ENCODE measurements at regions not wholly inside any gene's neighbourhood (a gene's known extent, or its start where the extent isn't known, plus 50 kb on each side); places are given as distances from the start of the nearest gene placed in this dataset.

- Mint-ChIP-seq H3K27ac (ENCODE audit: low read depth) (no peak overlapping the region), H3K27me3 (no peaks in the 10 kb centered on the region), H3K4me1 (no peaks in the 10 kb centered on the region), H3K36me3 (ENCODE audit: insufficient read depth) (no peaks in the 10 kb centered on the region), H3K9me3 (peaks cover 13% of the 10 kb centered on the region), H3K4me3 (no peak overlapping the region)
- ATAC-seq (replicated peaks; ENCODE audit: extremely low read depth, poor library complexity, severe bottlenecking) (no peak), DNase-seq (ENCODE audit: low spot score in 2 of 2) (no peak)
These were observed 220.5 kb upstream of the MPDZ start for GRCh38 chr9:13500034-13500433.

GRCh38 chr9:13493697-13494096 is 214.2 kb upstream of the MPDZ start:
- Mint-ChIP-seq H3K4me1 (no peaks in the 10 kb centered on the region), H3K27ac (ENCODE audit: low read depth) (no peak overlapping the region), H3K4me3 (no peak overlapping the region), H3K36me3 (ENCODE audit: insufficient read depth) (no peaks in the 10 kb centered on the region), H3K27me3 (no peaks in the 10 kb centered on the region), H3K9me3 (no peaks in the 10 kb centered on the region)
- no peak for ATAC-seq (replicated peaks; ENCODE audit: extremely low read depth, poor library complexity, severe bottlenecking)
- DNase-seq (ENCODE audit: low spot score in 2 of 2): no peak

GRCh38 chr9:13491493-13492424 is 212.3 kb upstream of the MPDZ start:
- Mint-ChIP-seq H3K4me3 (no peak overlapping the region), H3K27me3 (no peaks in the 10 kb centered on the region), H3K4me1 (no peaks in the 10 kb centered on the region), H3K36me3 (ENCODE audit: insufficient read depth) (no peaks in the 10 kb centered on the region), H3K27ac (ENCODE audit: low read depth) (no peak overlapping the region), H3K9me3 (peaks cover 4% of the 10 kb centered on the region)
- DNase-seq (ENCODE audit: low spot score in 2 of 2) (no peak), ATAC-seq (replicated peaks; ENCODE audit: extremely low read depth, poor library complexity, severe bottlenecking) (no peak)

- Mint-ChIP-seq H3K4me3 (no peak overlapping the region), H3K27ac (ENCODE audit: low read depth) (no peak overlapping the region), H3K36me3 (ENCODE audit: insufficient read depth) (no peaks in the 10 kb centered on the region), H3K4me1 (no peaks in the 10 kb centered on the region), H3K27me3 (no peaks in the 10 kb centered on the region), H3K9me3 (peaks cover 7% of the 10 kb centered on the region)
- DNase-seq (ENCODE audit: low spot score in 2 of 2): no peak
- no peak for ATAC-seq (replicated peaks; ENCODE audit: extremely low read depth, poor library complexity, severe bottlenecking)
These were observed 211.6 kb upstream of the MPDZ start for GRCh38 chr9:13491138-13491492.

GRCh38 chr9:13487936-13488335 is 208.4 kb upstream of the MPDZ start:
- Mint-ChIP-seq H3K27ac (ENCODE audit: low read depth) (no peak overlapping the region), H3K4me3 (no peak overlapping the region), H3K27me3 (no peaks in the 10 kb centered on the region), H3K9me3 (peaks cover 12% of the 10 kb centered on the region), H3K36me3 (ENCODE audit: insufficient read depth) (no peaks in the 10 kb centered on the region), H3K4me1 (no peaks in the 10 kb centered on the region)
- no peak for DNase-seq (ENCODE audit: low spot score in 2 of 2)
- no peak for ATAC-seq (replicated peaks; ENCODE audit: extremely low read depth, poor library complexity, severe bottlenecking)

GRCh38 chr9:13487498-13487897 is 208.0 kb upstream of the MPDZ start:
- DNase-seq (ENCODE audit: low spot score in 2 of 2): no peak
- no peaks in the 10 kb centered on the region for H3K27me3 Mint-ChIP-seq
- no peaks in the 10 kb centered on the region for H3K36me3 Mint-ChIP-seq (ENCODE audit: insufficient read depth)
- H3K4me3 Mint-ChIP-seq: no peak overlapping the region
- no peak for ATAC-seq (replicated peaks; ENCODE audit: extremely low read depth, poor library complexity, severe bottlenecking)
- H3K4me1 Mint-ChIP-seq: no peaks in the 10 kb centered on the region
- peaks cover 14% of the 10 kb centered on the region for H3K9me3 Mint-ChIP-seq
- no peak overlapping the region for H3K27ac Mint-ChIP-seq (ENCODE audit: low read depth)

GRCh38 chr9:13487071-13487470 is 207.6 kb upstream of the MPDZ start:
- no peaks in the 10 kb centered on the region for H3K36me3 Mint-ChIP-seq (ENCODE audit: insufficient read depth)
- H3K27ac Mint-ChIP-seq (ENCODE audit: low read depth): no peak overlapping the region
- peaks cover 14% of the 10 kb centered on the region for H3K9me3 Mint-ChIP-seq
- no peaks in the 10 kb centered on the region for H3K27me3 Mint-ChIP-seq
- H3K4me1 Mint-ChIP-seq: no peaks in the 10 kb centered on the region
- ATAC-seq (replicated peaks; ENCODE audit: extremely low read depth, poor library complexity, severe bottlenecking) (no peak), DNase-seq (ENCODE audit: low spot score in 2 of 2) (no peak)
- no peak overlapping the region for H3K4me3 Mint-ChIP-seq

GRCh38 chr9:13485068-13485596 is 205.6 kb upstream of the MPDZ start:
- peaks cover 14% of the 10 kb centered on the region for H3K9me3 Mint-ChIP-seq
- H3K4me1 Mint-ChIP-seq: no peaks in the 10 kb centered on the region
- H3K27ac Mint-ChIP-seq (ENCODE audit: low read depth): no peak overlapping the region
- DNase-seq (ENCODE audit: low spot score in 2 of 2): no peak
- ATAC-seq (replicated peaks; ENCODE audit: extremely low read depth, poor library complexity, severe bottlenecking): no peak
- H3K27me3 Mint-ChIP-seq: no peaks in the 10 kb centered on the region
- H3K36me3 Mint-ChIP-seq (ENCODE audit: insufficient read depth): no peaks in the 10 kb centered on the region
- H3K4me3 Mint-ChIP-seq: no peak overlapping the region

GRCh38 chr9:13484186-13484585 is 204.7 kb upstream of the MPDZ start:
- Mint-ChIP-seq H3K27ac (ENCODE audit: low read depth) (no peak overlapping the region), H3K4me1 (no peaks in the 10 kb centered on the region), H3K9me3 (peaks cover 14% of the 10 kb centered on the region), H3K36me3 (ENCODE audit: insufficient read depth) (no peaks in the 10 kb centered on the region), H3K27me3 (no peaks in the 10 kb centered on the region), H3K4me3 (no peak overlapping the region)
- no peak for ATAC-seq (replicated peaks; ENCODE audit: extremely low read depth, poor library complexity, severe bottlenecking)
- DNase-seq (ENCODE audit: low spot score in 2 of 2): no peak

- Mint-ChIP-seq H3K27me3 (no peaks in the 10 kb centered on the region), H3K9me3 (peaks cover 12% of the 10 kb centered on the region), H3K4me1 (no peaks in the 10 kb centered on the region), H3K27ac (ENCODE audit: low read depth) (no peak overlapping the region), H3K36me3 (ENCODE audit: insufficient read depth) (no peaks in the 10 kb centered on the region), H3K4me3 (no peak overlapping the region)
- no peak for ATAC-seq (replicated peaks; ENCODE audit: extremely low read depth, poor library complexity, severe bottlenecking)
- DNase-seq (ENCODE audit: low spot score in 2 of 2): no peak
These were observed 201.8 kb upstream of the MPDZ start for GRCh38 chr9:13481274-13481673.

GRCh38 chr9:13480693-13481092 is 201.2 kb upstream of the MPDZ start:
- H3K27ac Mint-ChIP-seq (ENCODE audit: low read depth): no peak overlapping the region
- no peaks in the 10 kb centered on the region for H3K4me1 Mint-ChIP-seq
- peaks cover 18% of the 10 kb centered on the region for H3K9me3 Mint-ChIP-seq
- no peak for ATAC-seq (replicated peaks; ENCODE audit: extremely low read depth, poor library complexity, severe bottlenecking)
- H3K27me3 Mint-ChIP-seq: no peaks in the 10 kb centered on the region
- DNase-seq (ENCODE audit: low spot score in 2 of 2): no peak
- H3K4me3 Mint-ChIP-seq: no peak overlapping the region
- no peaks in the 10 kb centered on the region for H3K36me3 Mint-ChIP-seq (ENCODE audit: insufficient read depth)

- Mint-ChIP-seq H3K27me3 (no peaks in the 10 kb centered on the region), H3K4me3 (no peak overlapping the region), H3K9me3 (peaks cover 22% of the 10 kb centered on the region), H3K27ac (ENCODE audit: low read depth) (no peak overlapping the region), H3K4me1 (no peaks in the 10 kb centered on the region), H3K36me3 (ENCODE audit: insufficient read depth) (no peaks in the 10 kb centered on the region)
- DNase-seq (ENCODE audit: low spot score in 2 of 2) (no peak), ATAC-seq (replicated peaks; ENCODE audit: extremely low read depth, poor library complexity, severe bottlenecking) (no peak)
These were observed 199.6 kb upstream of the MPDZ start for GRCh38 chr9:13479096-13479495.

GRCh38 chr9:13478639-13479038 is 199.1 kb upstream of the MPDZ start:
- Mint-ChIP-seq H3K27ac (ENCODE audit: low read depth) (no peak overlapping the region), H3K9me3 (peaks cover 26% of the 10 kb centered on the region), H3K4me1 (no peaks in the 10 kb centered on the region), H3K36me3 (ENCODE audit: insufficient read depth) (no peaks in the 10 kb centered on the region), H3K27me3 (no peaks in the 10 kb centered on the region), H3K4me3 (no peak overlapping the region)
- ATAC-seq (replicated peaks; ENCODE audit: extremely low read depth, poor library complexity, severe bottlenecking): no peak
- DNase-seq (ENCODE audit: low spot score in 2 of 2): no peak
